IPS DF 6.9 (cell line): ENCODE measurements at regions not wholly inside any gene's neighbourhood (a gene's known extent, or its start where the extent isn't known, plus 50 kb on each side); places are given as distances from the start of the nearest gene placed in this dataset.
"Not testable (repeated sequence)": the region's sequence is repeated elsewhere in the genome, so short reads cannot be mapped to it uniquely, and the experiment has no call there.

Source experiments
- DNase-seq: peaks from one replicate; pipeline ENCODE4 v3.0.0-alpha.2; 2013; ENCODE audit warnings: low read depth, low spot score
- H3K27ac ChIP-seq: one replicate; pipeline ENCODE4 v1.5.1; 2013; ENCODE audit warnings: low read length, control low read depth
- H3K27me3 ChIP-seq: 2 replicates; pipeline ENCODE4 v1.6.1; 2013; ENCODE audit warnings: mild to moderate bottlenecking, low read length; ENCODE audit not compliant: control insufficient read depth, insufficient read depth
- H3K36me3 ChIP-seq: 2 replicates; pipeline ENCODE4 v1.6.1; 2013; ENCODE audit warnings: low read length; ENCODE audit not compliant: control insufficient read depth, insufficient read depth
- H3K4me1 ChIP-seq: 2 replicates; pipeline ENCODE4 v1.6.1; 2013; ENCODE audit warnings: low read length; ENCODE audit not compliant: control insufficient read depth, insufficient read depth
- H3K4me3 ChIP-seq: 2 replicates; pipeline ENCODE4 v1.5.1; 2013; ENCODE audit warnings: mild to moderate bottlenecking, low read length
- H3K9me3 ChIP-seq: 2 replicates; pipeline ENCODE4 v1.6.1; 2013; ENCODE audit warnings: low read length, inconsistent platforms; ENCODE audit not compliant: control insufficient read depth, insufficient read depth
- WGBS: extraction: QIAGEN DNeasy Blood & Tissue Kit; methylation state at CpG from one replicate; pipeline ENCODE4 v1.1.7; 2013; ENCODE audit warnings: mixed read lengths, missing lambda C conversion rate; ENCODE audit not compliant: insufficient read length, insufficient coverage; 5-methylcytosine and 5-hydroxymethylcytosine counted together

GRCh38 chr12:87439990-87440827 lies 589.0 kb downstream of the C12orf50 start:
- Histone ChIP-seq H3K27me3 (no peaks in the 10 kb centered on the region), H3K4me3 (no peak overlapping the region), H3K4me1 (no peaks in the 10 kb centered on the region), H3K9me3 (no peaks in the 10 kb centered on the region), H3K27ac (no peak overlapping the region), H3K36me3 (no peaks in the 10 kb centered on the region)
- no peak for DNase-seq
- WGBS = no CpG with 5 or more reads among the region's 2 CpGs

DNA sequence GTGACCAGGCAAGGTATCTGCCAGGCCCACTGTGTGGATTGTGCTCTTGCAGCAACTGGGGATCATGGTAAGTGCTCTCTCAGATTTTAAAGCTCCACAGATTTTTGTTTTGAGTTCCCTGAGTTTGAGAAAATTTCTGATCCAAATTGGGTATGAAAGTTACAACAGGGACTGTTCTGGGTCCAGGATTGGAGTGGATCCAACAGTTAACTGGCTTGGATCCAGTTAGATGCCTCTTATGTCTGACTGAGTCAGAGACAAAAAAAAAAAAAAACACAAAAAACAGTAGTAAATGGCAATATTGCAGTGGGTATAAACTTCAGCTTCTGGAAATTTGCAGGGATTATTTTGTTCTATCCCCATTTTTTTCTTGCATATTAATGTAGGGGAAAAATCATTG lies 598.8 kb downstream of the C12orf50 start:
- Histone ChIP-seq H3K27ac (no peak overlapping the region), H3K9me3 (peaks cover 1% of the 10 kb centered on the region), H3K36me3 (no peaks in the 10 kb centered on the region), H3K4me3 (no peak overlapping the region), H3K27me3 (no peaks in the 10 kb centered on the region), H3K4me1 (no peaks in the 10 kb centered on the region)
- DNase-seq = no peak

DNA sequence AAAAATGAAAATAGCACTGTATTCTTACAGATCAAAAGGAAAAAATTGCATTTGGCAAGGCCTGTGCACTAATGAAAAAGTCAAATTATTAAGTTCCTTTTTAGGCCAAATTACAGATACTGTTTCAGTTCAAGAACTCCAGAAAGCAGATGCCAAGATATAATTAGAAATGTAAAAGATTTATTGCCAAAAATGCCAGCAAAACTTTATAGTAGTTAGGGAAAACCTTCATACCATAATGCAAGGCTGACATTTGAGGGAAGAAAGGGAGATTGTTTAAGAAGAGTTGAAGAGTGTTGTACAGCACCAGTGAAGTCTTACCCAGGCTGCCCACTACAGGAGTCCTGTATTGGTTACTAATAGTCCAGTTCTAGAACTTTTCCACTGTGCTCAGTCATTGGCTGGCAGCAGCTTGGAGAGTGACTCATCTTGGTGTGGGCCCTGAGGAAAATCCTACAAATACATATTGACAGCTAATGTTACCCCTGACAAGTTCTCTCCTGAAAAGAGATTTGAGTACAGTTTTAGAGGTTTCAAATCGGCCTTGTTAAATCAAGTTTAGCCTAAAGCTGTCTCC lies 600.4 kb downstream of the C12orf50 start:
- WGBS = no CpG with 5 or more reads among the region's 1 CpG
- no peak for DNase-seq
- Histone ChIP-seq H3K4me3 (no peak overlapping the region), H3K27ac (no peak overlapping the region), H3K4me1 (no peaks in the 10 kb centered on the region), H3K9me3 (peaks cover 1% of the 10 kb centered on the region), H3K27me3 (no peaks in the 10 kb centered on the region), H3K36me3 (no peaks in the 10 kb centered on the region)

DNA sequence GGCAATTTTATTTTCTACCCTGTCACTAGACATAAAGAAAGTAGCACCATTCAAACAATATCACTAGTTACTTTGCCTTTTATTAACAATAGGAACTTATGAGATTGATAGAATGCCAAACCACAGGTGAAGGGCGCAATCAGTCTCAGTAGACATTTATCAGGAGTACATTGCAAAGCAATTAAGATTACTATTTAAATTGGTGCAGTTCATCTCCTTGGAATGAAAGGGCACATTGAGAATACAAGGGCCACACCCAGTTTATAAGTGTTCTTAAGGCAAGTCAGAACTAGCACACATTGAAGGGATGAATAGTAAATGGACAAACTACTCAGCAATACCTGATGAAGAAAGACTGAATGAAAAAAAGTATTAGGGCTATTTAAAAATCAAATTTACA lies 601.4 kb downstream of the C12orf50 start:
- no peak overlapping the region for H3K4me3 ChIP-seq
- H3K9me3 ChIP-seq = peaks cover 1% of the 10 kb centered on the region
- H3K27ac ChIP-seq = no peak overlapping the region
- DNase-seq = no peak
- H3K27me3 ChIP-seq = no peaks in the 10 kb centered on the region
- H3K4me1 ChIP-seq = no peaks in the 10 kb centered on the region
- H3K36me3 ChIP-seq = no peaks in the 10 kb centered on the region
- no CpG with 5 or more reads among the region's 1 CpG for WGBS

GRCh38 chr12:87425942-87426554 lies 603.2 kb downstream of the C12orf50 start:
- DNase-seq = no peak

GRCh38 chr12:87421233-87421632 lies 608.0 kb downstream of the C12orf50 start:
- not testable (repeated sequence) for H3K4me1 ChIP-seq, H3K36me3 ChIP-seq, H3K27me3 ChIP-seq, H3K27ac ChIP-seq, DNase-seq, H3K4me3 ChIP-seq, H3K9me3 ChIP-seq
- no CpG with 5 or more reads among the region's 2 CpGs for WGBS

More at GRCh38 chr12:87425942-87426554, 603.2 kb downstream of the C12orf50 start:
- Histone ChIP-seq H3K36me3 (no peaks in the 10 kb centered on the region), H3K9me3 (peaks cover 1% of the 10 kb centered on the region), H3K4me3 (no peak overlapping the region), H3K27ac (no peak overlapping the region), H3K4me1 (no peaks in the 10 kb centered on the region), H3K27me3 (no peaks in the 10 kb centered on the region)
- no CpG with 5 or more reads among the region's 2 CpGs for WGBS

- Histone ChIP-seq H3K9me3 (no peaks in the 10 kb centered on the region), H3K27me3 (no peaks in the 10 kb centered on the region), H3K4me3 (no peak overlapping the region), H3K27ac (no peak overlapping the region), H3K4me1 (no peaks in the 10 kb centered on the region), H3K36me3 (no peaks in the 10 kb centered on the region)
- DNase-seq = no peak
- WGBS = no CpG with 5 or more reads among the region's 2 CpGs
Measured at GRCh38 chr12:87413784-87414183, 615.4 kb downstream of the C12orf50 start.

- WGBS = no CpG with 5 or more reads among the region's 1 CpG
- DNase-seq = no peak
- no peak overlapping the region for H3K27ac ChIP-seq
Measured at GRCh38 chr12:87406926-87407325, 622.3 kb downstream of the C12orf50 start.

GRCh38 chr12:87405918-87406317 lies 623.3 kb downstream of the C12orf50 start:
- no peak for DNase-seq
- no peaks in the 10 kb centered on the region for H3K36me3 ChIP-seq
- no peaks in the 10 kb centered on the region for H3K9me3 ChIP-seq
- H3K4me3 ChIP-seq = no peak overlapping the region
- no peaks in the 10 kb centered on the region for H3K27me3 ChIP-seq
- no peak overlapping the region for H3K27ac ChIP-seq
- H3K4me1 ChIP-seq = no peaks in the 10 kb centered on the region

More at GRCh38 chr12:87406926-87407325, 622.3 kb downstream of the C12orf50 start:
- no peaks in the 10 kb centered on the region for H3K36me3 ChIP-seq
- H3K4me3 ChIP-seq = no peak overlapping the region
- no peaks in the 10 kb centered on the region for H3K9me3 ChIP-seq
- H3K27me3 ChIP-seq = no peaks in the 10 kb centered on the region
- no peaks in the 10 kb centered on the region for H3K4me1 ChIP-seq

DNA sequence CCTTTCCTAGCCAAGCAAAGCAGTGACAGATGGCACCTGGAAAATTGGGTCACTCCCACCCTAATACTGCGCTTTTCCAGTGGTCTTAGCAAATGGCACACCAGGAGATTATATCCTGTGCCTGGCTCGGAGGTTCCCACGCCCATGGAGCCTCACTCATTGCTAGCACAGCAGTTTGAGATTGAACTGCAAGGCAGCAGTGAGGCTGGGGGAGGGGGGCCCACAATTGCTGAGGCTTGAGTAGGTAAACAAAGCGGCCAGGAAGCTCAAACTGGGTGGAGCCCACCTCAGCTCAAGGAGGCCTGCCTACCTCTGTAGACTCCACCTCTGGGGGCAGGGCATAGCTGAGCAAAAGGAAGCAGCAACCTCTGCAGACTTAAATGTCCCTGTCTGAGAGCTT lies 635.0 kb downstream of the C12orf50 start:
- not testable (repeated sequence) for H3K4me3 ChIP-seq, DNase-seq, H3K4me1 ChIP-seq, H3K9me3 ChIP-seq, H3K36me3 ChIP-seq, H3K27me3 ChIP-seq, H3K27ac ChIP-seq
- no CpG with 5 or more reads among the region's 4 CpGs for WGBS
